ENCODE measurements at regions not wholly inside any gene's neighbourhood (a gene's known extent, or its start where the extent isn't known, plus 50 kb on each side); places are given as distances from the start of the nearest gene placed in this dataset.

- no peak for TF ChIP-seq ELF4 (IDR thresholded peaks at IDR 0.05)
- no peak for TF ChIP-seq FOXA1 (IDR thresholded peaks at IDR 0.05)
- no peak for TF ChIP-seq SUZ12 (IDR thresholded peaks at IDR 0.05)
- TF ChIP-seq FOXK2 (IDR thresholded peaks at IDR 0.05), result no peak
- TF ChIP-seq PKNOX1 (IDR thresholded peaks at IDR 0.05), result no peak
Observed at GRCh38 chr9:87199782-87200181, 252.5 kb upstream of the GAS1 start.
